DMS79 (cell line): ENCODE measurements at regions not wholly inside any gene's neighbourhood (a gene's known extent, or its start where the extent isn't known, plus 50 kb on each side); places are given as distances from the start of the nearest gene placed in this dataset.
A peak's percentile ranks its signal among the peaks of the same experiment; 100 is the strongest.
"Not testable (repeated sequence)": the region's sequence is repeated elsewhere in the genome, so short reads cannot be mapped to it uniquely, and the experiment has no call there.

Source experiments
- DNase-seq: peaks from one replicate; lab custom pipeline; 2025; lab: John Stamatoyannopoulos, UW

GRCh38 chr15:79539401-79539800 lies 107.3 kb downstream of the MINAR1 start:
- no peak for DNase-seq

GRCh38 chr15:79540551-79540950 lies 108.4 kb downstream of the MINAR1 start:
- no peak for DNase-seq

- no peak for DNase-seq
These were observed 109.1 kb downstream of the MINAR1 start for GRCh38 chr15:79541196-79541595.

- DNase-seq: no peak
These were observed 111.0 kb downstream of the MINAR1 start for GRCh38 chr15:79543097-79543496.

- no peak for DNase-seq
These were observed 117.1 kb downstream of the MINAR1 start for GRCh38 chr15:79549196-79549595.

GRCh38 chr15:79560384-79560783 lies 128.2 kb downstream of the MINAR1 start:
- no peak for DNase-seq

- no peak for DNase-seq
These were observed 129.8 kb downstream of the MINAR1 start for GRCh38 chr15:79561982-79562381.

GRCh38 chr15:79562403-79562815 lies 130.3 kb downstream of the MINAR1 start:
- no peak for DNase-seq

- DNase-seq: no peak
These were observed 130.8 kb downstream of the MINAR1 start for GRCh38 chr15:79562899-79563298.

- no peak for DNase-seq
These were observed 137.9 kb downstream of the MINAR1 start for GRCh38 chr15:79570004-79570403.

GRCh38 chr15:79572691-79573404 lies 140.7 kb downstream of the MINAR1 start:
- DNase-seq: peak; percentile 56

- DNase-seq: not testable (repeated sequence)
These were observed 142.5 kb downstream of the MINAR1 start for GRCh38 chr15:79574431-79575273.

GRCh38 chr15:79582650-79583049 lies 150.5 kb downstream of the MINAR1 start:
- DNase-seq: no peak

GRCh38 chr15:79592126-79592525 lies 160.0 kb downstream of the MINAR1 start:
- no peak for DNase-seq

GRCh38 chr15:79593119-79593869 lies 161.2 kb downstream of the MINAR1 start:
- DNase-seq: no peak

GRCh38 chr15:79595306-79595705 lies 163.2 kb downstream of the MINAR1 start:
- DNase-seq: no peak

- peak; percentile 17 for DNase-seq
These were observed 164.0 kb downstream of the MINAR1 start for GRCh38 chr15:79595995-79596622.

- no peak for DNase-seq
These were observed 166.5 kb downstream of the MINAR1 start for GRCh38 chr15:79598639-79599038.

GRCh38 chr15:79601405-79602086 lies 169.4 kb downstream of the MINAR1 start:
- DNase-seq: no peak

- no peak for DNase-seq
These were observed 170.0 kb downstream of the MINAR1 start for GRCh38 chr15:79602180-79602579.

- no peak for DNase-seq
These were observed 170.6 kb downstream of the MINAR1 start for GRCh38 chr15:79602731-79603130.
